Aorta (tissue), 5 donors: ENCODE measurements at regions not wholly inside any gene's neighbourhood (a gene's known extent, or its start where the extent isn't known, plus 50 kb on each side); places are given as distances from the start of the nearest gene placed in this dataset.
A peak's percentile ranks its signal among the peaks of the same experiment; 100 is the strongest.

Experiments used
- ATAC-seq: fragments of 200-7000 bp; cut with Tn5 transposase; one replicate; pipeline ENCODE4 v1.9.1; 2022; ENCODE audit warnings: moderate library complexity; ENCODE audit not compliant: low FRiP score
- DNase-seq, 2 donors: peaks; one replicate each; pipeline ENCODE4 v3.0.0-alpha.2; 2020
- H3K27ac ChIP-seq, 2 donors: one replicate each; pipeline ENCODE4 v1.5.1; 2013; ENCODE audit warnings: low read length in 2 of 2, mild to moderate bottlenecking in 2 of 2, moderate library complexity in 2 of 2, control low read depth in 1 of 2, inconsistent platforms in 1 of 2, low read depth in 1 of 2
- H3K27me3 ChIP-seq, 2 donors: one replicate each; pipeline ENCODE4 v1.6.1; 2013; ENCODE audit warnings: control low read depth in 1 of 2, low read length in 1 of 2, mild to moderate bottlenecking in 1 of 2, moderate library complexity in 1 of 2; ENCODE audit not compliant: insufficient read depth in 2 of 2, control insufficient read depth in 1 of 2
- H3K36me3 ChIP-seq, 2 donors: one replicate each; pipeline ENCODE4 v1.6.1; 2013; ENCODE audit warnings: control low read depth in 1 of 2, low read length in 1 of 2, mild to moderate bottlenecking in 1 of 2; ENCODE audit not compliant: insufficient read depth in 2 of 2, control insufficient read depth in 1 of 2
- H3K4me1 ChIP-seq, 2 donors: one replicate each; pipeline ENCODE4 v1.6.1; 2013; ENCODE audit warnings: low read length in 2 of 2, control low read depth in 1 of 2, mild to moderate bottlenecking in 1 of 2, moderate library complexity in 1 of 2; ENCODE audit not compliant: insufficient read depth in 2 of 2, control insufficient read depth in 1 of 2
- H3K4me3 ChIP-seq, 2 donors: one replicate each; pipeline ENCODE4 v1.5.1; 2013; ENCODE audit warnings: low read length in 2 of 2, control low read depth in 1 of 2, mild to moderate bottlenecking in 1 of 2
- H3K9me3 ChIP-seq: one replicate; pipeline ENCODE4 v1.6.1; 2013; ENCODE audit warnings: mild to moderate bottlenecking, low read length; ENCODE audit not compliant: control insufficient read depth
- WGBS, 2 donors: extraction: QIAGEN DNeasy Blood & Tissue Kit; methylation state at CpG; one replicate each; pipeline ENCODE4 v1.1.7; 2013; 5-methylcytosine and 5-hydroxymethylcytosine counted together
- intact Hi-C, 2 donors: fragments of 100-400 bp; cut with DNase I; formaldehyde crosslinking; loops; one replicate each; pipeline versions ENCODE4 v1.14.2 to v1.15.0; 2022
- donor health status: healthy with polysubstance abuse.
- donor health status: Bipolar disorder and iron deficiency.
- donor health status: DM: no; HTN: no; CAD: no.
- donor health status: DM: no; HTN: no; CAD: no.
- donor health status: DM: yes; HTN: yes; CAD: no.

GRCh38 chr13:30004204-30004603, 153.8 kb upstream of the UBL3 start:
- intact Hi-C loops, result no loop called here
- Histone ChIP-seq H3K4me3 (no peak overlapping the region), H3K36me3 (no peaks in the 10 kb centered on the region), H3K27ac (no peak overlapping the region), H3K4me1 (no peaks in the 10 kb centered on the region), H3K27me3 (no peaks in the 10 kb centered on the region), H3K9me3 (no peaks in the 10 kb centered on the region)
- ATAC-seq, result no peak
- DNase-seq, result no peak

DNA sequence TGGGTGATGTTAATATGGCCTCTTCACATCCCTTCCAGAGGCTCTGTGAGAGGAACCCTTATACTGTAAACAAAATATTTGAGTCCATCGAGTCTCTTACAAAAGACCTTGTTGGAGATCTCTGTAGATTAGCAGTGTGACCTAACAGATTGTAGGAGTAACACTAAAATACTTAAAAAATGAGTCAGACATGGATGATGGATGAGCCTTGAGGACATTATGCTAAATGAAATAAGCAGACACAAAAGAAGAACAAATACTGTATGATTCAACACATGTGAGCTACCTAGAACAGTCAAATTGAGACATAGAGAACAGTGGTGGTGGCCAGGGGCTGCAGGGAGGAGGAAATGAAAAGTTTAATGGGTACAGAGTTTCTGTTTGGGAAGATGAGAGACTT, 152.2 kb upstream of the UBL3 start:
- WGBS, 2 donors, result 26 to 28% methylated on average over 1 of the region's 1 CpG
- H3K4me1 ChIP-seq, result no peaks in the 10 kb centered on the region
- intact Hi-C loops, result no loop called here
- H3K36me3 ChIP-seq, result no peaks in the 10 kb centered on the region
- H3K27ac ChIP-seq, result no peak overlapping the region
- DNase-seq, result no peak
- no peak overlapping the region for H3K4me3 ChIP-seq
- H3K27me3 ChIP-seq, result no peaks in the 10 kb centered on the region
- no peaks in the 10 kb centered on the region for H3K9me3 ChIP-seq
- ATAC-seq, result no peak

- H3K36me3 ChIP-seq, result no peaks in the 10 kb centered on the region
- intact Hi-C loops, result no loop called here
- no peaks in the 10 kb centered on the region for H3K4me1 ChIP-seq
- ATAC-seq (no peak), DNase-seq (no peak)
- WGBS, 2 donors, result 81% methylated on average over 11 of the region's 11 CpGs
- no peak overlapping the region for H3K27ac ChIP-seq
- H3K4me3 ChIP-seq, result no peak overlapping the region
- H3K9me3 ChIP-seq, result no peaks in the 10 kb centered on the region
- H3K27me3 ChIP-seq, result no peaks in the 10 kb centered on the region
Measured at GRCh38 chr13:30000370-30000765, 150.0 kb upstream of the UBL3 start.

GRCh38 chr13:29999492-30000369, 149.3 kb upstream of the UBL3 start:
- H3K4me3 ChIP-seq, result no peak overlapping the region
- ATAC-seq (no peak), DNase-seq (no peak)
- no peaks in the 10 kb centered on the region for H3K36me3 ChIP-seq
- no peak overlapping the region for H3K27ac ChIP-seq
- no peaks in the 10 kb centered on the region for H3K9me3 ChIP-seq
- H3K27me3 ChIP-seq, result no peaks in the 10 kb centered on the region
- intact Hi-C loops, result no loop called here
- H3K4me1 ChIP-seq, result no peaks in the 10 kb centered on the region
- 80 to 84% methylated on average over 18 of the region's 18 CpGs for WGBS, 2 donors

DNA sequence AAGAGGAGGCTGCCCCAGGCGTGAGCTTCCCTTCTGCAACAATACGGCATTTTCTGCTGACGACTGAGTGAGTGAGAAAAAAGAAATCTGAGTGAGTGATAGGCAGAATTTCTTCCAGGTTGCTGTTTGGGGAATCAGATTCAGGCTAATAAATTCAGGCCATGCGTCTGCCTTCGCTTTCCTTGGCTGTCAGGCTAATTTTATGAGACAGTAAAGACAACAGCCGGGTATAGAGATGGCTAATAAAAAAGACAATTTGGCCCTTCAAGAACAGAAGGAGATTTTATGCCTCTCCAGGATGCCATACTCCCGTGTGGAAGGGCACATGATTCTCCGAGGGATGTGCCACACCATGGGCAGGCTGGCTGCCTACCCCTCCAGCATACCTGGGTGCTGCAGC, 145.9 kb upstream of the UBL3 start:
- Histone ChIP-seq H3K27me3 (no peaks in the 10 kb centered on the region), H3K27ac (no peak overlapping the region), H3K36me3 (no peaks in the 10 kb centered on the region), H3K4me1 (no peaks in the 10 kb centered on the region), H3K9me3 (no peaks in the 10 kb centered on the region), H3K4me3 (no peak overlapping the region)
- DNase-seq (no peak), ATAC-seq (no peak)
- 70 to 79% methylated on average over 8 of the region's 8 CpGs for WGBS, 2 donors
- intact Hi-C loops, result no loop called here

DNA sequence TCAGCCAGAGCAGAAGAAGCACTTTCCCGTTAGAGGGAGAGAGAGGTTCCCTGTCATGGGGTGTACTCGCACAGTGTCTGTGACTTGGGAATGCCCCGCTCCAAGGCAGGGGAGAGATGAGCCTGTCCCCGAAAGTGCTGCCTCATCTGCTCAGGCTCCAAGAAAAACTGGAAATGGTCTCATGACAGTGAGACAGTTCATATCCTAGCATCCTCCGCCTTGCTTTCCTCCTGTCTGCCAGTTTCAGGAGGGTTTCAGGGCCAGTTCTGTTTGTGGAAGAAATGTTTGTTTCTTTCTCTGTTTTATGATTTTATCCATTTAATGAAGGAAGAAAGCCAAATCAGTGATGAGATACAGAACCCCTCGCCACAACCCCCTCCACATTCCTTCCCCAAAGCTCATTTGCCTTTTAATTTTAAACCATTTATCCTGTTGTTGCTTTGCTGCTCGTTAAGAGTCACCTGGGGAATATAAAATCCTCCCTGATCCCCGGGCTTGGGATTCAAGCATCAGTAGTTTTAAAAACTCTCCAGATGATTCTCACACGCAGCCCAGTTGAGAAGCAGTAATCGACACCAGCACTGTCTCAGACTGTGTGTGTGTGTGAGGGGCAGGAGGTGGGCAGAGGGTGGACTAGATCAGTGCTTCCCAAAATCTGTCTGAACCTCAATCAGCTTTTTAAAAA, 144.6 kb upstream of the UBL3 start:
- Histone ChIP-seq H3K4me1 (no peaks in the 10 kb centered on the region), H3K27me3 (no peaks in the 10 kb centered on the region), H3K4me3 (no peak overlapping the region), H3K27ac (no peak overlapping the region), H3K36me3 (no peaks in the 10 kb centered on the region), H3K9me3 (no peaks in the 10 kb centered on the region)
- ATAC-seq (peak; percentile 72), DNase-seq (no peak)
- WGBS, 2 donors, result 79 to 81% methylated on average over 10 of the region's 10 CpGs
- intact Hi-C loops, result no loop called here

DNA sequence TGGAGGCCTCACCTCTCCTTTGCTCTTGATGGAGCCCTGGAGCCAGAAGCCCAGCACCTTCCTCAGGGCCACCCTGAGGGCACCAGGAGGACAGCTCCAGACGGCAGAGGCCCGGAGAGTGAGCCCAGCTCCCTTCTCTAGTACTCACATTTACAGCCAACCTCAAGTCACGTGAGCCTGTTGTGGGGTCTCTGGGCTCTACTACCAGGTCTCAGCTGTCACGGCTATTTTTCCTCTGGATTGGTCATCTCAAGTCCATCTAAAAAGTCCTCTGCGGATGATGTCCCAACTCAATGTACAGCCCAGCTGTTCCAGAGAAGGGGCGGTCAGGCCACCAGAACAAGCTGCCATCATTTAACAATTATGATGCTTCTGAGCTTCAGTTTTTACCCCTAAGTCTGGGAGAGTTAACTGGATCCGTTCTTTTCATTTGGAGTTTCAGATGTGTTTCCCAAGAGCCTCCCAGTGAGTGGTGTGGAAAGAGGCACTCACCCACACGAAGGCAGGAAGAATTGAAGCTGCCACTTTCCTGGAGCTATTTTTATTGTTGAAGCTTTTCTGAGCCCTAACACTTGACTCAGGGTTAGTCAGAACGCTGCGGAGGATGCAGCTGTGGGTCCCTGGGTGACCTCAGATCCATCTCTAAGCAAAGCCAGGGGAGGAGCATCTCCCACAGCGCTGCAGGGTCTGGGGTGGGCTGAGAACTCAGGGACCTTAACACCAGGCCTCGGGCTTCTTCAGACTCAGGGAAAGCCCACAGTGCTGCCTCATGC, 143.5 kb upstream of the UBL3 start:
- Histone ChIP-seq H3K36me3 (no peaks in the 10 kb centered on the region), H3K4me3 (no peak overlapping the region), H3K27me3 (no peaks in the 10 kb centered on the region), H3K27ac (no peak overlapping the region), H3K9me3 (no peaks in the 10 kb centered on the region), H3K4me1 (no peaks in the 10 kb centered on the region)
- DNase-seq, result no peak
- intact Hi-C loops, result no loop called here
- WGBS, 2 donors, result 82% methylated on average over 12 of the region's 12 CpGs
- no peak for ATAC-seq

DNA sequence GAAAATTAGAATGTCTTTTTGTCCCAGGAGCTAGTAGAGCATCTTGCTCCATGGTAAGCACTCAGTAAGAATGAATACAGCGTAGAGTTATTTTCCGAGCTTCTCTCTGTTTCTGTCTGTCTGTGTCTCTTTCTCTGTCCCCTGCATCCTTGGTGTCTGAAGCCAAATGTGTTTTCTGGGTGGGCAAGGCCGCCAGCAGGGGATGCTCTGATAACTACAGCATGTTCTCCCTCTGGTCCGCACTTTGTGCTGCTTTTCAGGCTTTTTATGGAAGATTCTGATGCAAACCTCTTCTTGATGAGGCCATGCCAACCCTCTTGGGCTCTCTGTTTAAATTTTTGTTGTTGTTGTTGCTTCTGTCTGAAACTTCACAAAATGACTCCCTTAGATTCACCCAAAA, 142.8 kb upstream of the UBL3 start:
- Histone ChIP-seq H3K27ac (no peak overlapping the region), H3K4me3 (no peak overlapping the region), H3K9me3 (peaks cover 3% of the 10 kb centered on the region), H3K36me3 (no peaks in the 10 kb centered on the region), H3K4me1 (no peaks in the 10 kb centered on the region), H3K27me3 (no peaks in the 10 kb centered on the region)
- intact Hi-C loops, result no loop called here
- DNase-seq (no peak), ATAC-seq (no peak)
- 92 to 95% methylated on average over 4 of the region's 4 CpGs for WGBS, 2 donors
